PC-3 (cell line): ENCODE measurements at regions not wholly inside any gene's neighbourhood (a gene's known extent, or its start where the extent isn't known, plus 50 kb on each side); places are given as distances from the start of the nearest gene placed in this dataset.

Experiments used
- ATAC-seq: fragments of 200-7000 bp; cut with Tn5 transposase; 2 replicates; pipeline ENCODE4 v1.9.1; 2020; ENCODE audit warnings: mild to moderate bottlenecking, moderate library complexity
- BruUV-seq: library from RNA; stranded (reverse); fragments of 400-500 nt; replicated peaks from 2 replicates; lab custom pipeline; 2021; lab: Mats Ljungman, UMichigan
- CTCF ChIA-PET: fragments of 300-600 bp; sonication (Branson Sonifier 250); formaldehyde crosslinking; loops from one replicate; lab custom pipeline; 2022; ENCODE audit warnings: antibody characterized with exemption; lab: Charles Lee
- POLR2A ChIA-PET: fragments of 300-600 bp; sonication (Branson Sonifier 250); formaldehyde crosslinking; loops from one replicate; lab custom pipeline; 2022; ENCODE audit warnings: antibody characterized with exemption; ENCODE audit not compliant: unreplicated experiment; lab: Charles Lee
- DNase-seq: peaks from one replicate; pipeline ENCODE4 v3.0.0-alpha.2; 2015
- H2AFZ ChIP-seq: fragments of 300-600 bp; sonication (generic); 2 replicates; pipeline ENCODE4 v1.6.0; 2016; ENCODE audit warnings: antibody characterized with exemption, low read length
- H3F3A ChIP-seq: fragments of 300-600 bp; sonication (generic); one replicate; pipeline ENCODE4 v1.6.0; 2017; ENCODE audit warnings: antibody characterized with exemption, low read length, control low read depth, mild to moderate bottlenecking; ENCODE audit not compliant: unreplicated experiment
- H3K27ac ChIP-seq: fragments of 300-600 bp; sonication (generic); 2 replicates; pipeline ENCODE4 v1.5.1; 2016; ENCODE audit warnings: mild to moderate bottlenecking, low read length
- H3K27me3 ChIP-seq: fragments of 300-600 bp; sonication (generic); 2 replicates; pipeline ENCODE4 v1.6.1; 2016; ENCODE audit warnings: low read length, mixed read lengths
- H3K36me3 ChIP-seq: fragments of 300-600 bp; sonication (generic); 2 replicates; pipeline ENCODE4 v1.6.1; 2016; ENCODE audit warnings: low read depth, mixed run types, low read length, mixed read lengths
- H3K4me1 ChIP-seq: fragments of 300-600 bp; sonication (generic); 2 replicates; pipeline ENCODE4 v1.5.1; 2016; ENCODE audit warnings: low read length; ENCODE audit not compliant: insufficient read depth
- H3K4me2 ChIP-seq: fragments of 300-600 bp; sonication (generic); 2 replicates; pipeline ENCODE4 v1.6.0; 2016; ENCODE audit warnings: low read length
- H3K4me3 ChIP-seq: fragments of 300-600 bp; sonication (generic); 2 replicates; pipeline ENCODE4 v1.5.1; 2016; ENCODE audit warnings: mild to moderate bottlenecking, low read length, mixed read lengths
- H3K79me2 ChIP-seq: fragments of 300-600 bp; sonication (generic); 2 replicates; pipeline ENCODE4 v1.6.1; 2017; ENCODE audit warnings: low read length, mixed read lengths
- H3K9ac ChIP-seq: fragments of 300-600 bp; sonication (generic); 2 replicates; pipeline ENCODE4 v1.6.0; 2016; ENCODE audit warnings: mild to moderate bottlenecking, low read length
- H3K9me2 ChIP-seq: fragments of 300-600 bp; sonication (generic); replicated peaks from 2 replicates; pipeline ENCODE4 v1.6.1; 2016; ENCODE audit warnings: mixed run types, low read length, mixed read lengths
- H3K9me3 ChIP-seq: fragments of 300-600 bp; sonication (generic); 2 replicates; pipeline ENCODE4 v1.6.1; 2016; ENCODE audit warnings: low read length, mixed read lengths
- H4K20me1 ChIP-seq: fragments of 300-600 bp; sonication (generic); 2 replicates; pipeline ENCODE4 v1.6.1; 2016; ENCODE audit warnings: low read length, mixed read lengths
- EZH2 ChIP-seq: fragments of 300-600 bp; sonication (generic); IDR thresholded peaks from one replicate; pipeline ENCODE4 v1.6.1; 2017; ENCODE audit warnings: antibody characterized with exemption, mild to moderate bottlenecking, low read length; ENCODE audit not compliant: unreplicated experiment
- EZH2phosphoT487 ChIP-seq: fragments of 300-600 bp; sonication (generic); IDR thresholded peaks from 2 replicates; pipeline ENCODE4 v1.6.1; 2018; ENCODE audit warnings: mild to moderate bottlenecking, antibody characterized with exemption, low read length, borderline replicate concordance
- intact Hi-C: fragments of 100-400 bp; cut with micrococcal nuclease; formaldehyde crosslinking; loops from 2 replicates; pipeline ENCODE4 v1.9.0; 2023
- TF ChIP-seq, protein P1 (sequence below): fragments of 300-600 bp; sonication (generic); conservative IDR thresholded peaks from 2 replicates; pipeline ENCODE4 v1.5.1; 2017; ENCODE audit warnings: antibody characterized with exemption, low read depth, mild to moderate bottlenecking, low read length

DNA sequence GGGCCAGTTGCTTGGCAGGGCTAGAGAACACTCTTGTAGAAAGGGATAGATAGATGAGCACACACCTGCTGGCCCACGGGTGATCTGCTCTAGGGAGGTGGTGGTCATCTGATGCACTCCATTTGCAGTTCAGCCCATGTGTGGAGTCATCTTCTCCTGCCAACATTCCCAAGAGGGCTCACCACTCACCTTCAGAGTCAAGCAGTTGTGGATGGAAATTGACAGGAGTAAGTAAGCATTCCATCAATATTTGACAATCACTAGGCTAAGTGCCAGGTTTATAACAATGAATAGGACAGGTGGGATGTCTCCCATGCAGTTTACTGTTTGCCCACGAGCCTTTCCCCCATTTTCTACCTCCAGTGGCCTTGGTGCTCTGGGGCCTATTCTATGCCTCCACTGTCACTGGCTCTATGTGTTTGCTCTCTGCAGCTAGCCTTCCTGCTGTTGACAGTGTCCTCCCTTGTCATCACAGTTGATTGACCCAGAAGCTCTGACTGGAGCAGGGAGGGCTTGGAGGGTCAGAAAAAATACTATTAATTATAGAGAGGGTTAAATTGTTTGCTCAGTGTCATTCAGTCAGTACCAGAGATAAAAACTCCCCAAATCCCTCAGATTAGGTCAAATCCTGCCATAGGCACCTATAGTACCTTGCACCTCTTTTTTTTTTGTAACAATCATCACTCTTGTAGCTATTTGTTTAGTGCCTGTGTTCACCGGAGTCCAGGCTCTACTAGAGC lies 134.6 kb upstream of the PZP start:
- POLR2A ChIA-PET = no interaction called here
- DNase-seq = no peak
- H3K79me2 ChIP-seq = no peaks in the 10 kb centered on the region

DNA sequence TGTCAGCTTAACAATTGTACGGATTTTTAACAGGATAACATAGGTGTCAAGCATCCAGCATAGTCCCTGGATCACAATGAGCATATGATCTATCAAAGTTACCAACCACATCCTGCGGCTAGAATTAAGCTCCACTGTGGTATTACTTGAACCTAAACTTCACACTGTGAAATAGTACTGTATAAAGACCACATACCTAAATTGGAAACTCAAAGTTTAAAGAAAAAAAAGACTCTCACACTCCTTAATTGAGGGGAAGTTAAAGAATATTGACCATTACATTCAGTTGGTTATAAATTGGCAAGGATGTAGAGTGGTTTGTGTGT lies 133.0 kb upstream of the PZP start:
- POLR2A ChIA-PET = no interaction called here
- ATAC-seq (no peak), DNase-seq (no peak)
- TF ChIP-seq EZH2 (no peak), EZH2phosphoT487 (no peak)
- TF ChIP-seq, protein P1, sequence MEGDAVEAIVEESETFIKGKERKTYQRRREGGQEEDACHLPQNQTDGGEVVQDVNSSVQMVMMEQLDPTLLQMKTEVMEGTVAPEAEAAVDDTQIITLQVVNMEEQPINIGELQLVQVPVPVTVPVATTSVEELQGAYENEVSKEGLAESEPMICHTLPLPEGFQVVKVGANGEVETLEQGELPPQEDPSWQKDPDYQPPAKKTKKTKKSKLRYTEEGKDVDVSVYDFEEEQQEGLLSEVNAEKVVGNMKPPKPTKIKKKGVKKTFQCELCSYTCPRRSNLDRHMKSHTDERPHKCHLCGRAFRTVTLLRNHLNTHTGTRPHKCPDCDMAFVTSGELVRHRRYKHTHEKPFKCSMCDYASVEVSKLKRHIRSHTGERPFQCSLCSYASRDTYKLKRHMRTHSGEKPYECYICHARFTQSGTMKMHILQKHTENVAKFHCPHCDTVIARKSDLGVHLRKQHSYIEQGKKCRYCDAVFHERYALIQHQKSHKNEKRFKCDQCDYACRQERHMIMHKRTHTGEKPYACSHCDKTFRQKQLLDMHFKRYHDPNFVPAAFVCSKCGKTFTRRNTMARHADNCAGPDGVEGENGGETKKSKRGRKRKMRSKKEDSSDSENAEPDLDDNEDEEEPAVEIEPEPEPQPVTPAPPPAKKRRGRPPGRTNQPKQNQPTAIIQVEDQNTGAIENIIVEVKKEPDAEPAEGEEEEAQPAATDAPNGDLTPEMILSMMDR = no peak
- intact Hi-C loops = no loop called here
- no peaks in the 10 kb centered on the region for H3K36me3 ChIP-seq
- H3K4me1 ChIP-seq = no peaks in the 10 kb centered on the region
- H2AFZ ChIP-seq = no peak overlapping the region
- H3K27me3 ChIP-seq = 0 out of 2 replicates have a peak, but pooled peaks cover 5% of the 10 kb centered on the region
- H3K4me2 ChIP-seq = no peak overlapping the region
- no peak overlapping the region for H3K9ac ChIP-seq
- H3K79me2 ChIP-seq = no peaks in the 10 kb centered on the region
- no TSS peak for BruUV-seq
- no peaks in the 10 kb centered on the region for H4K20me1 ChIP-seq
- H3K27ac ChIP-seq = no peak overlapping the region
- no peaks in the 10 kb centered on the region for H3K9me3 ChIP-seq
- no peaks in the 10 kb centered on the region for H3F3A ChIP-seq
- H3K9me2 ChIP-seq = no peaks in the 10 kb centered on the region
- CTCF ChIA-PET = no interaction called here
- H3K4me3 ChIP-seq = no peak overlapping the region

More for the DNA sequence above, 134.6 kb upstream of the PZP start:
- ATAC-seq = no peak
- Histone ChIP-seq H3K27me3 (0 out of 2 replicates have a peak, but pooled peaks cover 5% of the 10 kb centered on the region), H3K4me3 (no peak overlapping the region), H3K4me1 (no peaks in the 10 kb centered on the region), H3F3A (no peaks in the 10 kb centered on the region), H3K36me3 (no peaks in the 10 kb centered on the region), H3K4me2 (no peak overlapping the region), H4K20me1 (no peaks in the 10 kb centered on the region), H3K9ac (no peak overlapping the region), H3K9me2 (no peaks in the 10 kb centered on the region), H3K27ac (no peak overlapping the region), H3K9me3 (no peaks in the 10 kb centered on the region), H2AFZ (no peak overlapping the region)
- intact Hi-C loops = no loop called here
- BruUV-seq = no TSS peak
- TF ChIP-seq EZH2 (no peak), EZH2phosphoT487 (no peak)
- TF ChIP-seq, protein P1 = no peak
- CTCF ChIA-PET = no interaction called here
